ENCODE measurements at regions not wholly inside any gene's neighbourhood (a gene's known extent, or its start where the extent isn't known, plus 50 kb on each side); places are given as distances from the start of the nearest gene placed in this dataset.

GRCh38 chr5:118491351-118491750 lies 497.0 kb downstream of the DTWD2 start:
- H3K36me3 ChIP-seq (ENCODE audit: insufficient read depth, low read length): no peaks in the 10 kb centered on the region
- no peaks in the 10 kb centered on the region for H3K9me3 ChIP-seq (ENCODE audit: low read length)
- H3F3A ChIP-seq (ENCODE audit: insufficient read depth, low read length, poor library complexity, severe bottlenecking): no peaks in the 10 kb centered on the region
- no peak overlapping the region for H3K4me2 ChIP-seq (ENCODE audit: low read length)
- H2AFZ ChIP-seq (ENCODE audit: low read depth, low read length): no peak overlapping the region
- no peak overlapping the region for H3K4me3 ChIP-seq (ENCODE audit: low read length)
- H3K27ac ChIP-seq (ENCODE audit: low read length): no peak overlapping the region
- H3K9me2 ChIP-seq (ENCODE audit: insufficient read depth, low read length): no peaks in the 10 kb centered on the region
- H3K27me3 ChIP-seq (ENCODE audit: insufficient read depth, low read depth, low read length): no peaks in the 10 kb centered on the region
- TF ChIP-seq MXI1 (conservative IDR thresholded peaks at IDR 0.05; ENCODE audit: poor library complexity, severe bottlenecking): no peak
- no peak for TF ChIP-seq CTCF (IDR thresholded peaks at IDR 0.05; ENCODE audit: poor library complexity, severe bottlenecking)
- TF ChIP-seq EZH2 (IDR thresholded peaks at IDR 0.05; ENCODE audit: borderline replicate concordance, insufficient read depth, low read length, poor library complexity, severe bottlenecking): no peak
- no peak for TF ChIP-seq RAD21 (conservative IDR thresholded peaks at IDR 0.05)
- TF ChIP-seq SMC3 (conservative IDR thresholded peaks at IDR 0.05; ENCODE audit: poor library complexity): no peak
- TF ChIP-seq POLR2AphosphoS5 (IDR thresholded peaks at IDR 0.05): no peak
- no peak for TF ChIP-seq EP300 (conservative IDR thresholded peaks at IDR 0.05; ENCODE audit: poor library complexity, severe bottlenecking)
- TF ChIP-seq REST (IDR thresholded peaks at IDR 0.05; ENCODE audit: borderline replicate concordance): no peak
- no peak for TF ChIP-seq TAF1 (IDR thresholded peaks at IDR 0.05; ENCODE audit: low read depth)
- no peak overlapping the region for H3K9ac ChIP-seq (ENCODE audit: low read length)
- H3K79me2 ChIP-seq (replicated peaks; ENCODE audit: insufficient read depth, low read length): no peaks in the 10 kb centered on the region
- no peaks in the 10 kb centered on the region for H4K20me1 ChIP-seq (ENCODE audit: insufficient read depth)

GRCh38 chr5:118486647-118487225 lies 501.6 kb downstream of the DTWD2 start:
- H3K27ac ChIP-seq (ENCODE audit: low read length): no peak overlapping the region
- no peak overlapping the region for H2AFZ ChIP-seq (ENCODE audit: low read depth, low read length)
- H3K9ac ChIP-seq (ENCODE audit: low read length): no peak overlapping the region
- H3K27me3 ChIP-seq (ENCODE audit: insufficient read depth, low read depth, low read length): no peaks in the 10 kb centered on the region
- no peaks in the 10 kb centered on the region for H3K79me2 ChIP-seq (replicated peaks; ENCODE audit: insufficient read depth, low read length)
- H3K36me3 ChIP-seq (ENCODE audit: insufficient read depth, low read length): no peaks in the 10 kb centered on the region
- H3K4me2 ChIP-seq (ENCODE audit: low read length): no peak overlapping the region
- no peaks in the 10 kb centered on the region for H3K9me3 ChIP-seq (ENCODE audit: low read length)
- H3F3A ChIP-seq (ENCODE audit: insufficient read depth, low read length, poor library complexity, severe bottlenecking): no peaks in the 10 kb centered on the region
- no peaks in the 10 kb centered on the region for H3K9me2 ChIP-seq (ENCODE audit: insufficient read depth, low read length)
- H3K4me3 ChIP-seq (ENCODE audit: low read length): no peak overlapping the region
- no peak for TF ChIP-seq REST (IDR thresholded peaks at IDR 0.05; ENCODE audit: borderline replicate concordance)
- TF ChIP-seq RAD21 (conservative IDR thresholded peaks at IDR 0.05): no peak
- no peak for TF ChIP-seq SMC3 (conservative IDR thresholded peaks at IDR 0.05; ENCODE audit: poor library complexity)
- no peak for TF ChIP-seq MXI1 (conservative IDR thresholded peaks at IDR 0.05; ENCODE audit: poor library complexity, severe bottlenecking)
- TF ChIP-seq POLR2AphosphoS5 (IDR thresholded peaks at IDR 0.05): no peak
- no peak for TF ChIP-seq EP300 (conservative IDR thresholded peaks at IDR 0.05; ENCODE audit: poor library complexity, severe bottlenecking)
- TF ChIP-seq TAF1 (IDR thresholded peaks at IDR 0.05; ENCODE audit: low read depth): no peak
- TF ChIP-seq EZH2 (IDR thresholded peaks at IDR 0.05; ENCODE audit: borderline replicate concordance, insufficient read depth, low read length, poor library complexity, severe bottlenecking): no peak
- TF ChIP-seq CTCF (IDR thresholded peaks at IDR 0.05; ENCODE audit: poor library complexity, severe bottlenecking): no peak
- no peaks in the 10 kb centered on the region for H4K20me1 ChIP-seq (ENCODE audit: insufficient read depth)
